H1 (cell line): ENCODE measurements at regions not wholly inside any gene's neighbourhood (a gene's known extent, or its start where the extent isn't known, plus 50 kb on each side); places are given as distances from the start of the nearest gene placed in this dataset.

Source experiments
- ASH2L ChIP-seq: fragments of 200-600, 300-600 bp; sonication (generic); IDR thresholded peaks from one replicate; pipeline ENCODE4 v1.7.1; 2017; ENCODE audit warnings: low read length
- ATF3 ChIP-seq: IDR thresholded peaks from 2 replicates; pipeline ENCODE4 v1.6.1; 2011; ENCODE audit warnings: low read depth, mild to moderate bottlenecking, low read length; ENCODE audit not compliant: insufficient read depth
- CEBPB ChIP-seq: IDR thresholded peaks from 2 replicates; pipeline ENCODE4 v1.6.1; 2012; ENCODE audit warnings: low read depth, low read length
- CHD1 ChIP-seq: IDR thresholded peaks from 2 replicates; pipeline ENCODE4 v1.6.1; 2012; ENCODE audit warnings: low read depth, low read length, improper control_type of control experiment
- CHD2 ChIP-seq: IDR thresholded peaks from 2 replicates; pipeline ENCODE4 v1.6.1; 2012; ENCODE audit warnings: low read length, improper control_type of control experiment
- CREB1 ChIP-seq: IDR thresholded peaks from 2 replicates; pipeline ENCODE4 v1.6.1; 2012; ENCODE audit warnings: inconsistent platforms
- CTCF ChIP-seq, 3 experiments: IDR thresholded peaks; 1 replicate in 2 of 3; 2 replicates in 1 of 3; pipeline versions ENCODE4 v1.5.1 to v1.6.1; 2011; ENCODE audit warnings: low read length in 3 of 3, mild to moderate bottlenecking in 3 of 3, inconsistent platforms in 2 of 3, low read depth in 1 of 3, moderate library complexity in 1 of 3; ENCODE audit not compliant: insufficient read depth in 1 of 3; ENCODE audit errors: control extremely low read depth in 1 of 3
- EGR1 ChIP-seq: IDR thresholded peaks from 2 replicates; pipeline ENCODE4 v1.6.1; 2011; ENCODE audit warnings: low read depth, low read length, borderline replicate concordance
- MAFK ChIP-seq: IDR thresholded peaks from 2 replicates; pipeline ENCODE4 v1.6.1; 2012; ENCODE audit warnings: low read depth, mild to moderate bottlenecking, improper control_type of control experiment, low read length
- NANOG ChIP-seq: IDR thresholded peaks from 2 replicates; pipeline ENCODE4 v1.6.1; 2011; ENCODE audit warnings: low read length, low read depth, mild to moderate bottlenecking, inconsistent platforms; ENCODE audit not compliant: insufficient read depth, poor library complexity, severe bottlenecking
- POLR2A ChIP-seq, 2 experiments: IDR thresholded peaks; 1 replicate in 1 of 2; 2 replicates in 1 of 2; pipeline ENCODE4 v1.6.1; 2011; ENCODE audit warnings: low read depth in 2 of 2, low read length in 2 of 2, mild to moderate bottlenecking in 2 of 2; ENCODE audit errors: control extremely low read depth in 1 of 2
- POLR2AphosphoS5 ChIP-seq: IDR thresholded peaks from 2 replicates; pipeline ENCODE4 v1.6.1; 2011; ENCODE audit warnings: low read depth, low read length
- RAD21 ChIP-seq, 2 experiments: IDR thresholded peaks in 1 of 2; conservative IDR thresholded peaks in 1 of 2; 2 replicates each; pipeline ENCODE4 v1.6.1; 2011; ENCODE audit warnings: low read depth in 2 of 2, low read length in 2 of 2, improper control_type of control experiment in 1 of 2, inconsistent platforms in 1 of 2, mild to moderate bottlenecking in 1 of 2, moderate library complexity in 1 of 2
- RNF2 ChIP-seq: fragments of 200-900, 300-1000 bp; sonication (generic); IDR thresholded peaks from 2 replicates; pipeline ENCODE4 v1.7.1; 2016; ENCODE audit warnings: borderline replicate concordance, low read depth, mild to moderate bottlenecking, antibody characterized with exemption, low read length; ENCODE audit not compliant: poor library complexity, severe bottlenecking; ENCODE audit errors: missing control alignments
- SAP30 ChIP-seq: fragments of 300-600 bp; sonication (generic); IDR thresholded peaks from 2 replicates; pipeline ENCODE4 v1.7.1; 2012; ENCODE audit warnings: low read length, moderate library complexity, mild to moderate bottlenecking, inconsistent platforms; ENCODE audit not compliant: insufficient read depth, insufficient replicate concordance
- SIRT6 ChIP-seq: IDR thresholded peaks from one replicate; pipeline ENCODE4 v1.7.1; 2012; ENCODE audit warnings: low read length, inconsistent platforms
- SUZ12 ChIP-seq: fragments of 200-600 bp; sonication (generic); IDR thresholded peaks from 2 replicates; pipeline ENCODE4 v1.6.1; 2012; ENCODE audit warnings: mild to moderate bottlenecking, inconsistent platforms, low read length, moderate library complexity, mixed read lengths
- TAF7 ChIP-seq: optimal IDR thresholded peaks from 2 replicates; pipeline ENCODE3; 2011; ENCODE audit warnings: low read depth, mild to moderate bottlenecking, inconsistent platforms, low read length, moderate library complexity, borderline replicate concordance
- TEAD4 ChIP-seq: IDR thresholded peaks from 2 replicates; pipeline ENCODE4 v1.6.1; 2012; ENCODE audit warnings: low read depth, low read length, inconsistent platforms, mixed read lengths
- USF2 ChIP-seq: IDR thresholded peaks from 2 replicates; pipeline ENCODE4 v1.6.1; 2011; ENCODE audit warnings: low read length, improper control_type of control experiment

GRCh38 chr10:101292194-101293006 lies 61.6 kb upstream of the BTRC start (continued):
- no peak for TF ChIP-seq TAF7
- TF ChIP-seq POLR2A (IDR thresholded peaks at IDR 0.05; ENCODE audit: control extremely low read depth in 1 of 2, low read depth in 2 of 2, low read length in 2 of 2): no peak
- TF ChIP-seq CHD1: no peak
- no peak for TF ChIP-seq POLR2AphosphoS5
- no peak for TF ChIP-seq SIRT6
- no peak for TF ChIP-seq TEAD4
- TF ChIP-seq CEBPB: no peak
- no peak for TF ChIP-seq MAFK
- no peak for TF ChIP-seq CREB1
- TF ChIP-seq SAP30: no peak
- TF ChIP-seq SUZ12: peak; percentile 56; the same call in 1 of the 2 replicates
- TF ChIP-seq ASH2L: peak; percentile 34
- TF ChIP-seq ATF3: no peak
- TF ChIP-seq CTCF (IDR thresholded peaks at IDR 0.05; ENCODE audit: control extremely low read depth in 1 of 3, insufficient read depth in 1 of 3, low read depth in 1 of 3, low read length in 3 of 3): no peak
- TF ChIP-seq USF2: no peak
- TF ChIP-seq EGR1: no peak
- no peak for TF ChIP-seq NANOG
- TF ChIP-seq RAD21 (IDR thresholded peaks at IDR 0.05 in 1 of 2, conservative IDR thresholded peaks at IDR 0.05 in 1 of 2; ENCODE audit: low read depth in 2 of 2, low read length in 2 of 2): no peak
- TF ChIP-seq CHD2: no peak
- peak; percentile 11 for TF ChIP-seq RNF2
